Superior temporal gyrus (tissue), 1 donor: ENCODE measurements at regions not wholly inside any gene's neighbourhood (a gene's known extent, or its start where the extent isn't known, plus 50 kb on each side); places are given as distances from the start of the nearest gene placed in this dataset.

ENCODE experiments used
- DNase-seq: peaks from one replicate; pipeline ENCODE4 v3.0.0-alpha.2; 2016; ENCODE audit errors: extremely low spot score

DNA sequence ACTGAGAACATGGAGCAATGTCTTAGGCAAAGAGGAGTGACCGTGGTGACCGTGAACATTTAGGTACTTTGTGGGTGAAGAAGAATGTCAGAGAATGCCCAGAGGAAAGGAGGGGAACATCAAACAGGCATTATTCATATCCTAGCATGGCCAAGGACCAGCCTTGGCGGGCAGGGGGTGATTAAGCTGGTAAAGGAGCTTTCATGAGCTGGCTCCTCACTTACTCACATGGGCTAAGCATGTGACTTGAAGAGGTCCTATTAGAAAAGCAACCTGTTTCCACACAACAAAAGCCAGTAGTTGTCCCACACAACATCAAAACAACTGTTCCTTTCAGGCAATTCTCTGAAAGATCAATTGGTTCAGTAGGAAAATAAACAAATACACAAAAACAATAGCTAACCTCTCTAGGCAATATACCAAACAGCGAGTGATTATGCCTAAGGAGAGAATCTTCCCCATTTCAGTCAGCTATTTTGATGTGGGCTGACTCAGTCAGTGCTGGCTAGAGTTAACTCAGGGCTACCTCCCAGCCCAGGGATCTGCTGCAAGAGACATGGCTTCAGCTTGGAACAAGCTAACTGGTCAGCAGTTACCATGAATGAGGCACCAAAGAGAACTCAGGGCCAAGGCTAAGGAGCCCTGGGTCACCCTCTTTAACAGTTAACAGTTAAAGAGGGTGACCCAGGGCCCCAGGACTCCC, 283.5 kb downstream of the ARHGAP12 start:
- DNase-seq, result no peak

DNA sequence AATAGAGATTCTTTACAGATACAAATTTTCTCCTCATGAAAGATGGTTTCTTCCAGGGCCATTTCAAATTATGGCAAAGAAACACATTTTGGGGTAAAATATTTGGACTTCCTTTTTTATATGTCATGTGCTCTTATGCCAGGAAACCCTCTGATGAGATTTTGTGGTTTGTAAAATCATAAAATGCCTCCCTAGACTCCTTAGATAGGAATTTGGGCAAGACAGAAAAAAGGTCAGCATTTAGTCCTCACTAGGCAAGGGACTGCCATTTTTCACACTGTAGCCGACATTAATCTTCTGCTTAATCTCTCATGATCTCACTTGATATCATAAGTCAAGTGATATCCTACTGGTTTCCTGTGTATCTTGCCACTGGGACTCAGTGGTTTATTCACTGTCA, 286.4 kb downstream of the ARHGAP12 start:
- no peak for DNase-seq

GRCh38 chr10:31635415-31636065, 293.1 kb downstream of the ARHGAP12 start:
- no peak for DNase-seq

- no peak for DNase-seq
Observed at GRCh38 chr10:31635009-31635408, 293.6 kb downstream of the ARHGAP12 start.

DNA sequence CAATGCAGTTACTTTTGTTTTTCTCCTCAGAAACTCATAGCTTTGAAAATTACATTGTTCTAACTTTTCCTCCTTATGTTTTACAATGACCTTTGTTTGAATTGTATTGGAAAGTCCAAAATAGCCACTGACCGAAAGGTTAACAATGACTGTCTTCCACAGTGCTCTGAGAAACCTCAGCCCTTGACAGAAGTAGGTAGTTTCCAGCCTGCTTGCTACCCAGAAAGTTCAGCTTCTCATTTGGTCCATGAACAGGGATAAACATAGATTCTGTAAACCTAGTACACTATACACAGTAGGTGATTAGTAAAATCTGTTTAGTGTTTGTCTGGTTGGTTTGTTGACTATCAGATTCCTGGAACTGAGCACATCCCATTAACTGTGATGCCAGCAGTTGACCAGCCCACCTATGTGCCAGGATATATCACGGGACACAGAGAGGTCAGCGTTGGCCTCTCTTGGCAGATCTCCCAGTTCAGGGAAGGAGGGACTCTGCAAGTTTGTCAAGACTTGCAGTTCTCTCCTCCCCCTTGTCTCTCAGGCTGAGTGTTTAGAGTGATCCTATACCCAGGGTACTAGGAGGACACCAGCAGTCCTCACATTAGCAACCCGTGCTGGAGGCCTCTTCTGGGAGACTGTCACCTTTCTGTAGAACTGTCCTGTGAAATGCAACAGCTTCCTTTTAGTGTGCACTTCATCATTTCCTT, 297.6 kb downstream of the ARHGAP12 start:
- DNase-seq, result no peak

DNA sequence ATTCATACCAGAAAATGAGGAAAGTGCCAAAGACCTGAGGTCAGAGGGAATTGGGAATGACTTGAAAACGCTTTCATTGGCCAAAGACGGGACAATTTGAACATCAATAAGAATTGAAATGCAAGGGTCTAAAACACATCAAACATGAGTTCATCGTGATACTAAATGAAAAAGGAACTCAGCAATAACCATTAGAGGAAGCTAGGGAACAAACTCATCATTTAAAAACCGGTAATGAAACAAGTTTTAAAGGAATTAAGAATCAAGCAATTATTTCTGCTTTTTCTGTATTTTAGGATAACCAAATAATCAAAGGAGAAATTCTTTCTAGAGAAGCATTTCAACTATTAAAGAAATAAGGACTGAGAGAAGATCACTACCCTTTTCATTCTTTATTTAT, 303.1 kb downstream of the ARHGAP12 start:
- DNase-seq, result no peak

- DNase-seq, result no peak
Observed at GRCh38 chr10:31624611-31625010, 304.0 kb downstream of the ARHGAP12 start.

- DNase-seq, result no peak
Observed at GRCh38 chr10:31623947-31624346, 304.7 kb downstream of the ARHGAP12 start.

- no peak for DNase-seq
Observed at GRCh38 chr10:31623466-31623865, 304.4 kb downstream of the ZEB1 start.

- no peak for DNase-seq
Observed at GRCh38 chr10:31622978-31623377, 304.0 kb downstream of the ZEB1 start.

- DNase-seq, result no peak
Observed at GRCh38 chr10:31621733-31622132, 302.7 kb downstream of the ZEB1 start.

DNA sequence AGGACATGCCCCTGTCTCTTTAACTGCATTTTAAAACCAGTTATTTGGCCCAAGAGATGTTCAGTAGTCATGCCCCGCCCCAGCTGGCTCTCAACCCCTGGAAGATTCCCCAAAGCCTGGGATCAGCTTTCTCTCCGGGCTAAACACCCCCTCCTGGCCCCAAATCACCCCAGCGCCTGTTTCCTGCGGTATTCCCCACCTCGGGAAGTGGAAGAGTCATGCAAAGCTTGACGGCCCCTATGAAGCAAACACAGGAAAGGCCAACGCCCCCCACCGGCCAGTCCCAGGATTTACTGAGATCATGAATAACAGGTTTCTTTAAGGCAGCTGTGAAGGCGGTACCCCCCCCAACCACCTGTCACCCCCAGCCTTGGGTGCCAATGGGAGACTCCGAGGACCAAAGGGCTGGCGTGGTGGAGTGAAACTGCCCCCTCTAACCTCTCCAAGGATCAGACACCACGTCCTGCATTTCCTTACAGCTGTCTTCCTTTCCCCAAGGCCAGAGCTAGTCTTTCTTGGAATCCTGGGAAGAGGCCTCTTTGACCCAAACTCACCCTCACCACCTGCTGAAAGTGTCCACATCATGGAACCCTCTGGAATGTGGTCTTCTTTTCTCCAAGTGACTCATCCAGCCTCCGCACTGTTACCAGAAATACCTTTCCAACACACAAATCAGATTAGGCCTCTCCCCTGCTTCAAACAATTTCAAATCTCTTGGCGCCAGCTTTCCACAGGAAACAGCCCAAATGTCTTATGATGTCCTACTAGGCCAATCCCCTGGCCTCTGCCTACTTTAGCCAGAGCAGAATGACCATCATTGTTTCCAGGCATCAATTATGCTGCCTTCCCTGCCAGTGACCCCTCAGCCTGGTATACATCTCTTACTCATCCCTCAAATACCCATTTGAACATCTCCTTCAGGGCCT, 301.5 kb downstream of the ZEB1 start:
- DNase-seq, result no peak

- DNase-seq, result no peak
Observed at GRCh38 chr10:31619531-31620061, 300.6 kb downstream of the ZEB1 start.

DNA sequence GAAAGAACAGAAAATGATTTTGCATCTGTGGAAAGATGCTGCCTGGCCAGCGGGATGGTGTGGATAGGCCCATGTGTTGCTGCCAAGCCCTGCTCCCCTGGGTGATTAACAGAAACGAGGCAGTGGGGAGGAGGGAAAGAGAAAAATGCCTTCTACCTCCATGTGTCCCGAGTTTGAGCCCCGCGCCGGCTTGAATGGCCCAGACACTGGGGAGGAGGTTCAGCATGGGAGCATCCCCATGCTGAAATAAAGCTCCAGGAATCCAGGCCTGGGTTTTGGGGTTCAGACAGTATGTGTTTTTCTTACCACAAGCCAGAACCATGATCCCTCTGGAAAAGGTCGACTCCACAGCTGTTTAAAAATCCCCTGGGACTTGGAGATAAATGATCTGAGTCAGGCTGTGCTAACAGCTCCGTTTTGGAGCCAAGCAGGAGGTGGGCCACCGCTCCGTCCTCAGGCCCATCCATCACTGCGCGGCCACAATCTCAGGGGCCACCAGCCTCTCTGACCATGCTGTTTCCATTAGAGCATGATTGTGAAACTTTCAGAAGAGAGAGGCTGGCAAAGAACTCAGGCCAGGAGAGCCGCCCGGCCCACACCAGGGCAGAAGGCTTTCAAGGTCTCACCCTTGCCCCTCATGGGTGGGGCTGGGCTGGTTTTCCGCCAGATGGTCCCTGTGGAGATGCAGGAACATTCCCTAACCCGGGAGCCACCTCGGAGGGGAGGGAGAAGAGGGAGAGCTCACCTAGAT, 299.7 kb downstream of the ZEB1 start:
- DNase-seq, result no peak

GRCh38 chr10:31617757-31618156, 298.7 kb downstream of the ZEB1 start:
- no peak for DNase-seq

DNA sequence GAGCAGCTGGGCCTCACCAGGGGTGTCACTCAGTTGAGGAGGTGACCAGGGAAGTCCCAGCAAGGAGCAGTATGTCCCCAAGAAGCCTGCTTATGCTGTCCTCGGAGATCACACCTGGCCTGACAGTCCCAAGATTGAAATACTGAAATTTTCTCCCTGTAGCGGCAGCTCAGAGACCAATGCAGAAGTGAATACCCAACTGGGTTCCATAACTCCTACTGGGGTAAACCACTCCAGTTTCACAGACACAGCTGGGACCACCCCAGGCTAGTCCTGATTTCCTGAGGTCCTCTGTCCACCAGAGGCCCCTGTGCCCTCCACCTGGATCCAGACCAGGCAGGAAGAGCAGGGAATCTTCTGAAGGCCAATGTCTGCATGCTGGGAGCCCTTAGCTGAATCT, 298.1 kb downstream of the ZEB1 start:
- DNase-seq, result no peak

DNA sequence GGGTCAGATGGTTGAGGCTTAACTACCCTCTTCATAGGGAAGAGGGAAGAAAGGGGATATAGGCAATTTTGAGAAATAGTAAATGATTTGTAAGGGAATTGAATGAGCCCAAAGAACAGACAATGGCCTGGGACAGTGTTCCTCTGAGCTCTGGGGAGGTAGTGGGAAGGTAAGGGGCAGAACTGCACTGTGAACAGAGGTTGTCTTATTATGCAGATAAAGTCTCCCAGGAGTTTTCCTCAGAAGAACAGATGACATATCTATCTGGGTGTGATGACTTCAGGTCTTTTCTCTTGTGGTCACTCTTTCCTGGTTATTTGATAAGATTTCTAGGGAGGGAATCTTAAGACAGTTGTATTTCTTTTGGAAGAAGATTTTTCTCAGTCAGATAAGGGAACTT, 296.1 kb downstream of the ZEB1 start:
- DNase-seq, result no peak

- DNase-seq, result no peak
Observed at GRCh38 chr10:31614611-31615010, 295.6 kb downstream of the ZEB1 start.

DNA sequence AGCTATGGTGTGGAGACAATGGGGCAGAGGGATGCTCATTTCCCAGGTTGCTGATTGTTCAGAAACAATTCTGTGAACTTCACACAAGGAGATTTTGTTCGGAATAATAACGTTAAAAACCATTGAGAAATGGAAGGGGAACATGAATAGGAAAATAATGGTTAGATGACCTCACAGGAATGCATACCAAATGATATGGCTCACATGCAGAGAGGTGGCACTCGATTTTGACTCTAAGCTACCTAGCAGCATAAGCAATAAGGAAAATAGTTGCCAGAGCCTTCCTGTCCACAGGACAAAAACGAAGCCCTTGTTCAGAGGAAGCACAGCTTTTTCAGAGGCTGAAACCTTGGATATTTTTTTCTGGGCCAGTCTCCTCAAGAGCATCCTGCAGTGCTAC, 293.1 kb downstream of the ZEB1 start:
- no peak for DNase-seq

GRCh38 chr10:31611161-31611560, 292.1 kb downstream of the ZEB1 start:
- no peak for DNase-seq

- no peak for DNase-seq
Observed at GRCh38 chr10:31607481-31607880, 288.5 kb downstream of the ZEB1 start.
